ENCODE measurements at regions not wholly inside any gene's neighbourhood (a gene's known extent, or its start where the extent isn't known, plus 50 kb on each side); places are given as distances from the start of the nearest gene placed in this dataset.
"Not testable (repeated sequence)": the region's sequence is repeated elsewhere in the genome, so short reads cannot be mapped to it uniquely, and the experiment has no call there.

DNA sequence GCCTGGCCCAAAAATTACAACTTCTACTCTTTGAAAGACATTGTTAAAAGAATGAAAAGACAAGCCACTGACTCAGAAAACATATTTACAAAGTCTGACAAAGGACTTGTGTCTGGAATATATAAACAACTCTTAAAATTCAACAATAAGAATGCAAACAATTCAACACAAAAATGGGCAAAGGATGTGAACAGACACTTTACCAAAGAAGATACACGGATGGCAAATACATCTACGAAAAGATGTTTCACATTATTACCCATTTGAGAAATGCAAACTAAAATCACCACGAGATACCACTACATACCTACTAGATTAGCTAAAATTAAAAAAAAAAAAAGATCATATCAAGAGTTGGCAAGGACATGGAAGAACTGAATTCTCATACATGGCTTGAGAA, 80.8 kb upstream of the METRNL start:
- DNase-seq, result no peak

DNA sequence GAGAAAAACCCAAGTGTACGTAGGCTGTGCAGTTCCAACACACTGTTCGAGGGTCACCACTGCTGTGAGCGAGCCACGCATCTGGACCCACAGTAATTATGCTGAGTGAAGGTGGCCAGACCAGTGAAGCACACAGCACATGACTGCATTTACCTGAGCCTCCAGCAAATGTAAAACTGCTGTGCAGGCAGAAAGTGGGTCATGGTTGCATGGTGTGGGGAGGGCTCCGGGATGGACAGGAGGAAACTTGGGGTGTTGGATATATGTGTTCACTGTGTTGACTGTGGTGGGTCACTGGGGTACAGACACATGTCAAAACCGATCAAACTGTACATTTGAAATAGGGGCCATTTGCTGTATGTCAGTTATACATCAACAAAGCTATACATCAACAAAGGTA, 78.7 kb upstream of the METRNL start:
- DNase-seq, result no peak

DNA sequence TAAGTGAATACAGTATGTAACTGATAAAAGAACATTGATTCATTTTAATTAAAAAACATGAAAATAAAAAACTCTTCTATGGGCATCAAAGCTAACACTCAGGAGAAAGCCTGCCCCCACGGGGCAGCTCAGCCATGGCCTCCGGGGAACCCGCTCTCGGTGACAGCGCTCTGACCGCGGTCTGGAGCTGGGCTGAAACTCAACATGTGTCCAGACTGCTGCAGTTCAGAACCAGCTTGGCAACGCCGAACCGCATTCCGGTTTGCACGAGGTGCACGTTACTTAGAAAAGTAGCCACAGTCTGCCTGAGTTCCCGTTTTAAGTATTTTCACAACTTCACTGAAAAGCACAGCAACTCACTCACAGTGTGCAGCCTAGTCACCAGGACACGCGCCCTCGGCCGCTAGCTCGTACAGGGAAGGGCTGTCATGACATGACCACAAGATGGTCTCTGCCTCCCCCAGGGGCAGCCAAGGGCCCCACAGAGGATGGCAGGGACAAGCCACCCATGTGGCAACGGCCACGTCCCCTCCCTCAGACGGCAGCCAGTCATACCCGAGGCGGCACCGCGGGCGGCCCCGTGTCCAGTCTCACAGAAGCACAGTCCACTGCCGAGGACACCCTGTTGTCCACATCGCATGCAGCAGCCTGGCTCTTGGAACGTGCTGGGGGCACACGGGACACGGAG, 77.1 kb upstream of the METRNL start:
- DNase-seq, result no peak

DNA sequence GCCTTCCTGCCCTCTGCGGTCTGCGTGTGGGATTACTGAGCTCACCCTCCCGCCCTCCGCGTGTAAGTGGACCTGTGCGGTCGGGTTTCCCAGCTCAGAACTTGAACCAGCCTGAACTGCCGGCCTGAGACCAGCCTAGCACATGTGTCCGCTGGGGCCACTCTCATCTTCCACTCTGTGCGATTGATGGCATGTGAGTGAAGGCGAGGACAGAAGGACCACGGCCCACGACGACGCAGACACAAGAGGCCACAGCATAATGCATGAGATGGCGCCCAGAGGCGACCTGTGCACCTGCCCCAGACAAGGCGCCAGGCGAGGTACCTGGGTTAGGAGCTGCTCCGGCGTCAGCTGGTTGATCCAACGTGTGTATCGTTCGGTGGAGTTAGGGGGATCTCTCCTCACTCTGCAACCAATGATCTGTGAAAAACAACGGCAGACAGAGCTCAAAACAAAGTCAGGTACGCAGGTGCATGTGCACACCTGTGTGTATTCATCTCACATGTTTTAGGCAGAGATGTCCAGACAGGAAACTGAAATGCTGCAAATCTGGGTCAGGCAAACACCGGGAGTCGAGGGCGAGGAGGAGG, 74.5 kb upstream of the METRNL start:
- no peak for DNase-seq

DNA sequence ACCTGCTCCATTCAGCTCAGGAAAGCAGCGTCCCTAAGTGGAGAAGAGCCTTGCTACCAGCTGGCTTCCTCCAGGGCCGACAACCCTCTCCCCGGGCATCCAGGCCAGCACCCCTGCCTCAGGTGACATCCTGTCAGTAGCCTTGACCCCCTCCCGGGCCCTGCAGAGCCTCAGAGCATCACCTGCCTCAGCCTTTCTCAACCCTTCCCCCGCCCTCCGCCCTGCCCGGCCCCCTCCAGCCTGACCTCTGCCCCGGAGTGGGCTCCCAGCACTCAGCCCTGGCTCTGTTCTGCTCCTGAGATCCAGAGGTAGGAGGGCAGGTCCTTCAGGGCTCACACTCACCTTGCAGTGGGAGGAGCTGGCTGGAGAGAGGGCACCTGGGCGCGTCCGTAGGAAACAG, 73.8 kb upstream of the METRNL start:
- no peak for DNase-seq

DNA sequence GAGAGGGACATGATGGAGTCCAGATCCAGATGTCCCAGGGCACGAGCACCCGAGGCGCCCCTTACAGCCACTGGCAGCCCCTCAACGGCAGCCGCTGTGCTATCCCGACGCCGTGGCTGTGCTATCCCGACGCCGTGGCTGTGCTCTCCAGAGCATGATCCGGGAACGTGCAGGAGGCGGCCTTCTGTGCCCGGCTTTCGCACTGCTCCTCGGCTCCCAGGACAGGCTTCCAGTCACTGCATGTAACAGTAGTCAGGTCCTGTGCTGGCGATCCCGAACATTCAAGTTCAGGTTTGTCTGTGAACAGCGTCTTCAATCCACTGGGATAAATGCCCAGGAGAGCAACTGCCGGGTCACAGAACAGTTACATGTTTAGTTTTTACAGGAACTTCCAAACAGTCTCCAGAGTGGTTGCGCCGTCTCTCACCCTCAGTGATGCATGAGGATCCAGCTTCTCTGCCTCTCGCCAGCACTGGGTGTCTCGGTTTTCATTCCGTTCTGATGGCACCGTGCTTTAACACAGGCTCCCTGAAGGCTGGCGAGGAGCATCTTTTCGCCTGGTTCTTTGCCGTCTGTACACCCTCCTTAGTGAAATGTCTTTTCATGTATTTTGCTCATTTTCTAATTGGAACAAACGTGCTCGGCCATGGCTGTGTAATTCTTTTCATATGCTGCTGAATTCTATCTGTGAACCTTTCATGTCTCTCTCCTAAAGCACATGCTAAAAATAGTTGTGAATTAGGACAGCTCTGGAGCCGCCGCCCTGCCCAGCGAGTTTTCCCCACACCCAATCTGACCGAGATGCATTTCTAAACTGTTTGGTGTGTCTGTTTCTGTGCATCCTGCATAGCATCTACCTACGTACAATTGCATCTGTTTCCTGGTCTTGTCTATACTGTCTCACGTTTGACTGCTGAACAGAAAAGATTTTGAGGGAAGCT, 72.6 kb upstream of the METRNL start:
- no peak for DNase-seq

DNA sequence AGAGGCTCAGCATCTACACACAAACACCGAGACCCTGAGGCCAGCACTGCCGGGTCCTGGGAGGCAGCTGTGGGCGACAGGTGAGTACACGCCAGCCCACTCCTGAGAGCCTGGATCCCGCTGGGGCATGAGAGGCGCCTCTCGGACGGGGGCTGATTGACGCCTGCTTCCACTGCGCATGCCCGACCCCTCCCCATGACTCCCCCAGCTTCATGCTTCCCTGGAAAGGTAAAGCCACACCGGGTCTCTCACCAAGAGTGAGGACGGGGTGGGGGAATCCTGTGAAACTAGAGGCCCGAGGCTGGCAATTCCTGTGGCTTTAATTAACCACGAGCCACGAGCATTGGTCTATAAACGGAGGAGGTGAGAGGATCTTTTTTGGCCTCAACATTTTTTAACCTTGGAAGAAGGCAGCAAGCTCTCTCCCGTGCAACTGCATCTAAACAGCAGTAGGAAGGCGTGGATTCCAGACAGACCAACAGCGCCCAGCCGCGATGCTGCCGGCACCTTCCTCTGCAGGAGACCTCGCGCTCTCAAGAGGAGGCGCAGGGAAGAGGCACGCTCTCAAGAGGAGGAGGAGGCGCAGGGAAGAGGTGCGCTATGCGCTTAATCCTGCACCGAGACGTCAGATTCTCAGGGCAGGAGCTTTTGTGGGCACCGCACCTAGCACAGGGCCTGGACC, 71.8 kb upstream of the METRNL start:
- no peak for DNase-seq

DNA sequence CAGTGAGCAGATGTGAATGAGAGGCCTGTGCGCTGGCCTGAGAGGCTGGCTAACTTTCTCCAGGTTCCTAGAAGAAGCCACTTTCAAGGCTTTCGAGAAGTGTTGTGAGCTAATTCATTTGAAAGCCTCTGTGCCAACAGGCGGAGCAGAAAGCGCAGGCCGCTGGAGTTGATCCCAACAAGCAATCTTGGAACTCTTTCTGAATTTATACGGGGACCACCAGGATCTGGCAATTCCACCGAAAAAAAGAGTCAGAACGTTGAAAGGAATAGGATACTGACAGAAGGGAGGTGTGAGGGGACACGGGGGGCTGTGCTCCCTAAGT, 71.3 kb upstream of the METRNL start:
- DNase-seq, result no peak

DNA sequence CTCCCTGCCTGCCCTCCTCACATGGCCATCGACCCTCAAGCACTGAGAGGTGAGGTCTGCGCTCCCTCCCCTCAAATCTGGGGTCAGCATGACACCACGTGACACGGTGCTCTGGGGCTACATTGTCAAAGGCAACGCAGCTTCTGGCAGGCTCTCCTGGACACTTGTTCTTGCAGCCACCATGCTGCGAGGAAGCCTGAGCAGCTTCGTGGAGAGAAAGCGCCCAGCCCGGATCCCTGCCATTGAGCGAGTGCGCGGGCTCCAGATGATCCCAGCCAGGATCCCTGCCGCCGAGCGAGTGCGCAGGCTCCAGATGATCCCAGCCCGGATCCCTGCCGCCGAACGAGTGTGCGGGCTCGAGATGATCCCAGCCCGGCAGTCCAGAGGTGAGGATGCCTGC, 70.9 kb upstream of the METRNL start:
- no peak for DNase-seq

DNA sequence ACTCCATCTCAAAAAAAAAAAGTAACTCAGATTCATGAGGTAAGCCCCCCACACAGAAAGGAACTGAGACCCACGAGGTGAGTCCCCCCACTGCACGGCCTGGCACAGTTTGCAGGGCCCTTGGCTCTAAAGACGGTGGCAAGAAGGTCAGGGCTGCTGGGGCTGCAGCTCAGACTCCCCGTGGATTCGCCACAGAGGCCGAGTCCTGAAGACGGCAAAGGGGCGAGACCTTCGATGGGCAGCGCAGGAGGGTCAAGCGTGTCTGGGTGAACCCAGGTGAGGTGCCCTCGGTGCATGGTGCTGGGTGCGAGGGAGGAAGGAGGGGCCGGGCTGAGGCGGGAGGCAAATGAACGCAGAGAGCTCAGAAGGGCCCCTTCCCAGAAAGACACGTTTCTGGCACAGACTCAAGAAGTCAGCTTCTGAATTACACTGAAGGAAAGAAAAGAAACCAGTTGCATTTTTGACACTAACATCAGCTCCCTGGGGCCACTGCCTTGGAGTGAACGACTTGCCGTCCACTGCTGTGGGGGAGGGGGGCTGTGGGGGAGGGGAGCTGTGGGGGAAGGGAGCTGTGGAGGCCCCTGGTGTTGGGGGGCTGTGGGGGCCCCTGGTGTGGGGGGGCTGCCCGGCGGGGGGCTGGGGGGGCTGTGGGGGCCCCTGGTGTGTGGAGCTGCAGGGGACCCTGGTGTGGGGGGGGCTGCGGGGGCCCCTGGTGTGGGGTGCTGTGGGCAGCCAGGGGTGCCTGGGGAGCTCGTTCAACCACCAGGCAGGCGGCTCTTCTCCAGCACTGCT, 69.8 kb upstream of the METRNL start:
- DNase-seq, result no peak

DNA sequence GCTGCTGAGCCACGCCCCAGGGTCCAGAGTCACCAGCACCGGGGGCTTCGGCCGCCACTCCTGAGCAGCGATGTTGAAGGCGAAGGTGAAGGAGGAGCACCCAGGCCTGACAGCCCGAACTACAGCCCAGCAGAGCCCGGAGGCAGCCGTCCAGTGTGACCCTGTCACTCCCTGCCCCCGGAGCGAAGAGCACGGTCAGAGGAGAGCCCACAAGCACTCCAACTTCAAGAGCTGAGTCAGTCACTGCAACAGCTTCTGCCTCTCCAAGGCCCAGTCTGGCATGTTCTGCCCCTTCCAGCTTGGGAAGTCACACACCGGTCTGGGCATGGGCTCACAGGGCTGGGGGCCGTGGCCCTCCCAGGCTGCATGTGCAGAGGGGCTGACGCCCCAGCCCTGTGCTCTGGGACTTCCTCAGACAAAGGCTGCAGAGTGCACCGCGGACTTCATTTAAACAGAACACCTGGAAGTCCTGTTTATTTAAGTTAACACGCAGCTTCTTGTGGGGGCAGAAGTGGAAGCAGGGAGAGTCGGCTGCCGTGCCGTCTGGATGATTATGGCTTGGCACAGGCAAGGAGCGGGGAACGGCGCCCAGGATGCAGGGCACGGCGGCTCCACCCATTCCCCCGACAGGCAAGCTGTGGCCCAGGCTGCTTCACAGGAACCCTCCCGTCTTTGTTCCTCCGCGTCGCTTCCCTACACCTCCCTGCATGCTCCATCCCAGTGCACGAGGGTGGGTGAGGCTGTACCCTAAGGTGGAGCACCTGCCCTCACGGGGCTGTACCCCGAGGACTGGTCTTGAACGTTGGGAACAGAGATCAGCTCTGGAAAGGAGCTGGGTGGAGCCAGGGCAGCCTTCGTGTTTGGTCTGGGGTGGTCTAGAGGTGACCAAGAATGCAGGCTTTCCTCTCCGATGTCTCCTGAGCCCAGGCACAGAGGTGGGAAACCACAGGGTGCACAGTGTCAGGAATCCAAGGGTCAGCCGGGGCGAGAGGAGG, 68.9 kb upstream of the METRNL start:
- DNase-seq, result no peak

DNA sequence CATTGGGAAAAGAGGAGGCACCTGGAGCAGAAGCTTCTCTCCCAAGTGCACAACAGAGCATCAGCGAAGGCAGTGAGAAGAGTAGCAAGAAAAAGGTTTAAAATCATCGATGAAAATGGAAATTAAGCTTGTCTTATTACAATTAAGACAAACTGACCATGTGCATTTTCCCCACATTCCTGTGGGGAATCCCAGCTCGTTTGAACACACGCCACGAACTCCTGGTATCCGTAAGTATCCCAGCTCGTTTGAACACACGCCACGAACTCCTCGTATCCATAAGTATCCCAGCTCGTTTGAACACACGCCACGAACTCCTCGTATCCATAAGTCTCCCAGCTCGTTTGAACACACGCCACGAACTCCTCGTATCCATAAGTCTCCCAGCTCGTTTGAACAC, 67.7 kb upstream of the METRNL start:
- not testable (repeated sequence) for DNase-seq

DNA sequence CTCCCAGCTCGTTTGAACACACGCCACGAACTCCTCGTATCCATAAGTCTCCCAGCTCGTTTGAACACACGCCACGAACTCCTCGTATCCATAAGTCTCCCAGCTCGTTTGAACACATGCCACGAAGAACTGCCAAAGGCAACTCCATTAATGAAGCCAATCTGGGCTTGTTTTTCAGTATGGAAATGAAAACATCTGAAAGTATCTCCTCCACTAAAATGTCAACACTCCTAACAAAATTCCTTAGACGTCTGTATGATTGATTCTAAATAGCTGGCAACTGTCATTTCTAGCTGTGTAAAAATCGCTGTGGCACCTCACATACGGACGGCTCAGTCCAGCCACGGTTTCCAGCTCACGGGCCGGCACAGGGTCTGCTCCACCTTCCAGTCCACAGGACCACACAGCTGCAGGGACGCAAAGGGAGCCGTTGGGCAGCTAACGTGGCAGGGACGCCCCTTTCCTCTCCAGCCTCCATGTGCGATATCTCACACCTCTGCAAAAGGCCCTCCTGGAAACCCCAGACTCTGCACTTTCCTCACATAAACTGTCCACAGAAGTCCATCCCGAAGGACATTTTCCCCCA, 67.1 kb upstream of the METRNL start:
- no peak for DNase-seq

DNA sequence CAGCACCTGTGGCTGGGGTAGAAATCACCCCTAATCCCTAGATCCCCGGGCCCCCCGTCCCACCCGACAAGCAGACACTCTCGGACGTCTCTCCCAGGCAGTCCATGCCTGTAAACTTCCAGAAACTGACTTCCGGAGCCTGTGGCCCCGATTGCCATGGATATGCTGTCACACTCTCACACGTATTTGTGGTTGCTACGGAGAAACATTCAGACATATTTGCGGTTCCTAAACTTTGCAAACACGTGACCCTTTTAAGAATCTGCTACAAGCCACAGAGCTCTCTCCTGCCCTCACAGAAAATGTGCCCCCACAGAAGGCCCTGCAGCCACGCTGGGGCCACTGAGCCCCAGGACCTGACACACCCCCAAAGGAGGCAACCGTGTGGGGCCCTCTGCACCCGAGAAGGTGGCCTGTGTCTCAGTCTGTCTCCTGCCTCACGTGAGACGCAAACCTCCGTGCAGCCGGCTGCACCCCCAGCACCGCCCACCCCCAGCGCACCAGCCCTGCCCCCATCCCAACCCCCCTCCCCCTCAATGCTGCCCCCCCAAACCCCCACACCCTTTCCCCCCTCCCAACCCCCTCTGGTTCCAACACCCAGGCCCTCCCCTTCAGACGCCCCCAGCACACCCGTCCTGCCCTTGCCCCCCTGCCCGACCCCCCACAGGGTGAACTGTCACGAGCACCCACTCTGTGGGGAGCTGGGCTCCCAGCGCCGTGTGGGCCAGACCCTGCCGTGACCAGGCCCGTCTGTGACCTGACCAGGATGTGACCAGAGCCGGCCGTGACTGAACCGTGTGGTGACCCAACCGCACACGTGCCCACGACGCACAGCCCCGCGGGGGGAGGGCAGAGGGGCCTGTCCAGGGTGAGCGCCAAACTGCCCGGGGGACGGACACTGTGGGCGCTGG, 66.3 kb upstream of the METRNL start:
- no peak for DNase-seq

DNA sequence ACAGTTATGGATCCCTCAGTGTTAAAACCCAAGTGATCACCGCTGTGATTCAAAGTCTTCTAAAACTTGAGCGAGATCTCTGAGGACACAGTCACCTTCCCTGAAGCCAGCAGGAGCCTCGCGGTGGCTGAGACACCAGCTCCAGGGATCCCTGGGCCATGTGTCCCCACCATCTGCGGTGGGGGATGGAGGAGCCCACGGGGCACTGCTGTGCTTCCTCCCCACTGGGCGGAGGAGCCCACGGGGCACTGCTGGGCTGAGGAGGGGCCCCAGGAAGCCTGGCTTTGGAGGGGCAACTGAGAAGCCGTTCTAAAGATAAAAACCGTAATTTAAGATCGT, 65.7 kb upstream of the METRNL start:
- DNase-seq, result no peak

DNA sequence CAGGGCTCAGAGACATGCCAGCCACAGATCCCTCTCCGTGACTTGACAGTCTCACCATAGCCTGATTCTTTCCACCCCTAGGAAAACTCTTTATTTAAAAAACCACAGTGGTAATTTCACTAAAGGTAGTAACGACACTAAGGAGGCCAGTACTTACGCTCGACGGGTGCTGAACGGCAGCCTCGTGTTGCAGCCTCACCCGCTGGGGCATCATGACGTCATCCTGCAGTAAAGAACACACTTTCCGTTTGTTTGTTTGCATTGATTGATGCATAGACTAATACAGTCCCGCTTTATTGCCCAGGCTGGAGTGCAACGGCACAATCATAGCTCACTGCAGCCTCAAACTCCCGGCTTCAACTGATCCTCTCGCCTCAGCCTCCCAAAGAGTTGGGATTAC, 65.1 kb upstream of the METRNL start:
- no peak for DNase-seq

DNA sequence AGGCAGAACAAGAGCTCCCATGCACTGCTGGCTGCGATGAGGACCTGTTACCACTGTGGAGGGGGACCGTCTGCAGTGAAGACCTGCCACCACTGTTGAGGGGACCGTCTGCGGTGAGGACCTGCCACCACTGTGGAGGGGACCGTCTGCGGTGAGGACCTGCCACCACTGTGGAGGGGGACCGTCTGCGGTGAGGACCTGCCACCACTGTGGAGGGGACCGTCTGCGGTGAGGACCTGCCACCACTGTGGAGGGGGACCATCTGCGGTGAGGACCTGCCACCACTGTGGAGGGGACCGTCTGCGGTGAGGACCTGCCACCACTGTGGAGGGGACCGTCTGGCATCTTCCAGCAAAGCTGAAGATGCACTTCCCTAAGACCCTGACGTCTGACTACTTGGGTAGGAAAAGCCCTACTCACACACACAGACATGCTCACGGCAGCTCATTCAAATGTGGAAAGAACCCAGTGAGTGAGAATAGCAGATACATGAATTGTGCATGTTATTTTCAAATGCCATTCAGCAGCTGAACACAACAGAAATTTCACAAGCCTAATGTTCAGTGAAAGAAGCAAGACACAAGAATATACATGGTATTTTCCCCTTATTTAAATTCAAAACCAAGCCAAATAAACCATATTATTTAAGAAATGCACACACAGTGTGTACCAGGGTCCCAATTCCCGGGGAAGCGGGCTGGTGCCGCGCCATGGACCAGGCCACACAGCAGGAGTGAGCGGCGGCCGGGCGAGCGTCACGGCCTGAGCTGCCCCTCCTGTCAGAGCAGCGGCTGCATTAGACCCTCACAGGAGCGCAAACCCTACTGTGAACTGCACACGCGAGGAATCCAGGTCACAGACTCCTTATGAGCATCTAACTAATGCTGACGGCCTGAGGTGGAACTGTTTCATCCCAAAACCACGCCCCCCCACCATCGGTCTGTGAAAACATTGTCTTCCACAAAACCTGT, 64.2 kb upstream of the METRNL start:
- no peak for DNase-seq

DNA sequence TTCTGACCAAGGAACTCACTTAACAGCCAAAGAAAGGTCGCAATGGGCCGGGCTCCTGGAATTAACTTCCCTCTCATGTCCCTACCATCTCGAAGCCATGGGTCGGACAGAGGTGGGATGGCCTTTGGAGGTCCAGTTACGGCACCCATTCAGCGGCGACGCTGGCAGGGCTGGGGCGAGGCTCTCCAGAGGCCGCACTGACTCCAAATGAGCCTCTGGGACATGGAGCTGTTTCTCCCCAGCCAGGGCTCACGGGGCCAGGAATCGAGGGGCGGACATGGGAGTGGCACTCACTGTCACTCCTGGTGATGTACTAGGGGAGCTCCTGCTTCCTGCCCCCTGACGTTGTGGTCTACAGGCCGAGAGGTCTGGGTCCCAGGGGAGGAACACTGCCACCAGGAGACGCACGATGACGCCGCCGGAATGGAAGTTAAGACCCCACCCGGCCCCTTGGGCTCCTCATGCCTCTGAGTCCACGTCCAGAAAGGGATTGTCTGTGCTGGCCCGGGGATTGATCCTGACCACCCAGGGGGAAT, 60.7 kb upstream of the METRNL start:
- no peak for DNase-seq

DNA sequence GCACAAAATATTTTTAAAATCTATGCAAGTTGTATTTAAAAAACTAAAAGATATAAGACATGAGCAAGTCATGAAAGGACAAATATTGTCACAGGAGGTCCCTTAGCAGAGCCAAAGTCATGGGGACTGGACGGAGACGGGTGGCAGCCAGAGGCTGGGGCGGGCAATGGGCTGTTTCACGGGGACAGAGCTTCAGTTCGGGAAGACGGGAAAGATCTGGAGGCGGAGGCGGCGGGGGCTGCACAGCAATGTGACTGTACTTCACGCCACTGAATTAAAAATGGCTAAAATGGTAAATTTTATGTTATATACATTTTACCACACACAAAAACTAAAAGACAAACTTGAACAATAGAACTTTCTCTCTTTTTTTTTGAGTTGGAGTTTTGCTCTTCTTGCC, 60.0 kb upstream of the METRNL start:
- DNase-seq, result no peak
